ENCODE measurements at regions not wholly inside any gene's neighbourhood (a gene's known extent, or its start where the extent isn't known, plus 50 kb on each side); places are given as distances from the start of the nearest gene placed in this dataset.

DNA sequence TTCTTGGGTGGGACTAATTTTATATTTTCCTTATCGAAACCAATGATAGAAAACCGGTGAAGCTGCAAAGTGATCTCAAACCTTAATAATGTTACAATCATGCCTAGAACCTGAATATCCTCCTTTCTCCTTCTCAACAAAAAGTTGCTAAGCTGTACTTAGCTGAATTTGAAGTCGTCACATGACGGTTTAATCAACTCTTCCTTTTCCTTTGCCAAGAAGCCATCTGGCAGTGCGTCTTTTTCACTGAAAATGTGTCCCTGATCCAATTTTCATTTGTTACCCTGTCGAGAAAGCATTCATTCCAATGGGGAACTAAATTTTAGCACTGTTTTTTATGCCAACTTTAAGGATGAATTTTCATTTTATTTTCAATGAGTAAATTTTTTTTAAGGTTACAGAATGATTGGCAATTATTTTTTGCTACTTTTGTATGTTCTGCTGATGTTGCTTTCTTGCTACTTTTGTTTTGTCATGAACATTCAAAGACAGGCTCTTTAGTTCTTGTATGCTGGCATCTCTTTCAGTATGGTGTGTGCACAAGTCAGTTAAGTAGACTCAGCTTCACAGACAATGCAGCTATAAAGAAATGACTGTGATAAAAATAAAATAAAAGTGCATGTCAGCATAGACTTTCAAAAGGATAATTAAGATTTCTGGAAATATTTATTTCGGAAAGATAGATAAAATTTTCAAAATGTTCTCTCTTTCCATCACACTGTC is 980.0 kb downstream of the DNAJB9 start:
- H3F3A ChIP-seq (ENCODE audit: low read length, unreplicated experiment), result no peaks in the 10 kb centered on the region
- H3K4me1 ChIP-seq (ENCODE audit: insufficient read depth, low read length), result no peaks in the 10 kb centered on the region
- intact Hi-C loops (cut with micrococcal nuclease), result no loop called here
- DNase-seq, result no peak
- H3K9me3 ChIP-seq (ENCODE audit: low read length), result no peaks in the 10 kb centered on the region
- H3K27ac ChIP-seq (ENCODE audit: low read length), result no peak overlapping the region
- H3K4me3 ChIP-seq (ENCODE audit: low read length), result no peak overlapping the region
- TF ChIP-seq EZH2phosphoT487 (IDR thresholded peaks at IDR 0.05; ENCODE audit: borderline replicate concordance, low read length), result no peak
- TF ChIP-seq, protein P1, sequence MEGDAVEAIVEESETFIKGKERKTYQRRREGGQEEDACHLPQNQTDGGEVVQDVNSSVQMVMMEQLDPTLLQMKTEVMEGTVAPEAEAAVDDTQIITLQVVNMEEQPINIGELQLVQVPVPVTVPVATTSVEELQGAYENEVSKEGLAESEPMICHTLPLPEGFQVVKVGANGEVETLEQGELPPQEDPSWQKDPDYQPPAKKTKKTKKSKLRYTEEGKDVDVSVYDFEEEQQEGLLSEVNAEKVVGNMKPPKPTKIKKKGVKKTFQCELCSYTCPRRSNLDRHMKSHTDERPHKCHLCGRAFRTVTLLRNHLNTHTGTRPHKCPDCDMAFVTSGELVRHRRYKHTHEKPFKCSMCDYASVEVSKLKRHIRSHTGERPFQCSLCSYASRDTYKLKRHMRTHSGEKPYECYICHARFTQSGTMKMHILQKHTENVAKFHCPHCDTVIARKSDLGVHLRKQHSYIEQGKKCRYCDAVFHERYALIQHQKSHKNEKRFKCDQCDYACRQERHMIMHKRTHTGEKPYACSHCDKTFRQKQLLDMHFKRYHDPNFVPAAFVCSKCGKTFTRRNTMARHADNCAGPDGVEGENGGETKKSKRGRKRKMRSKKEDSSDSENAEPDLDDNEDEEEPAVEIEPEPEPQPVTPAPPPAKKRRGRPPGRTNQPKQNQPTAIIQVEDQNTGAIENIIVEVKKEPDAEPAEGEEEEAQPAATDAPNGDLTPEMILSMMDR (conservative IDR thresholded peaks at IDR 0.05; ENCODE audit: low read depth, low read length), result no peak
- TF ChIP-seq EZH2 (IDR thresholded peaks at IDR 0.05; ENCODE audit: low read length, unreplicated experiment), result no peak
- H3K9me2 ChIP-seq (replicated peaks; ENCODE audit: low read length), result no peaks in the 10 kb centered on the region
- no peak overlapping the region for H3K9ac ChIP-seq (ENCODE audit: low read length)
- no peak overlapping the region for H3K4me2 ChIP-seq (ENCODE audit: low read length)
- POLR2A ChIA-PET (ENCODE audit: unreplicated experiment), result no interaction called here
- H2AFZ ChIP-seq (ENCODE audit: low read length), result no peak overlapping the region
- no peak for ATAC-seq
- no peaks in the 10 kb centered on the region for H3K36me3 ChIP-seq (ENCODE audit: low read depth, low read length)
- H4K20me1 ChIP-seq (ENCODE audit: low read length), result no peaks in the 10 kb centered on the region
- no TSS peak for BruUV-seq (replicated peaks)
- H3K27me3 ChIP-seq (ENCODE audit: low read length), result no peaks in the 10 kb centered on the region
- CTCF ChIA-PET, result no interaction called here
- H3K79me2 ChIP-seq (ENCODE audit: low read length), result no peaks in the 10 kb centered on the region

- intact Hi-C loops (cut with micrococcal nuclease), result no loop called here
- no peaks in the 10 kb centered on the region for H3K36me3 ChIP-seq (ENCODE audit: low read depth, low read length)
- DNase-seq, result peak; percentile 11
- no peak overlapping the region for H2AFZ ChIP-seq (ENCODE audit: low read length)
- H4K20me1 ChIP-seq (ENCODE audit: low read length), result no peaks in the 10 kb centered on the region
- H3F3A ChIP-seq (ENCODE audit: low read length, unreplicated experiment), result no peaks in the 10 kb centered on the region
- H3K27ac ChIP-seq (ENCODE audit: low read length), result no peak overlapping the region
- H3K79me2 ChIP-seq (ENCODE audit: low read length), result no peaks in the 10 kb centered on the region
- BruUV-seq (replicated peaks), result no TSS peak
- H3K4me1 ChIP-seq (ENCODE audit: insufficient read depth, low read length), result no peaks in the 10 kb centered on the region
- TF ChIP-seq EZH2 (IDR thresholded peaks at IDR 0.05; ENCODE audit: low read length, unreplicated experiment) (no peak), EZH2phosphoT487 (IDR thresholded peaks at IDR 0.05; ENCODE audit: borderline replicate concordance, low read length) (no peak)
- TF ChIP-seq, protein P1 (conservative IDR thresholded peaks at IDR 0.05; ENCODE audit: low read depth, low read length), result no peak
- peak; percentile 73; the same call in 1 of the 2 replicates for ATAC-seq
- H3K4me2 ChIP-seq (ENCODE audit: low read length), result no peak overlapping the region
- POLR2A ChIA-PET (ENCODE audit: unreplicated experiment), result no interaction called here
- no peaks in the 10 kb centered on the region for H3K27me3 ChIP-seq (ENCODE audit: low read length)
- H3K9me2 ChIP-seq (replicated peaks; ENCODE audit: low read length), result no peaks in the 10 kb centered on the region
- no peak overlapping the region for H3K4me3 ChIP-seq (ENCODE audit: low read length)
- H3K9me3 ChIP-seq (ENCODE audit: low read length), result no peaks in the 10 kb centered on the region; the same call in 1 of the 2 replicates
- no peak overlapping the region for H3K9ac ChIP-seq (ENCODE audit: low read length)
- CTCF ChIA-PET, result no interaction called here
Measured at GRCh38 chr7:109552017-109552416, 982.3 kb downstream of the DNAJB9 start.

DNA sequence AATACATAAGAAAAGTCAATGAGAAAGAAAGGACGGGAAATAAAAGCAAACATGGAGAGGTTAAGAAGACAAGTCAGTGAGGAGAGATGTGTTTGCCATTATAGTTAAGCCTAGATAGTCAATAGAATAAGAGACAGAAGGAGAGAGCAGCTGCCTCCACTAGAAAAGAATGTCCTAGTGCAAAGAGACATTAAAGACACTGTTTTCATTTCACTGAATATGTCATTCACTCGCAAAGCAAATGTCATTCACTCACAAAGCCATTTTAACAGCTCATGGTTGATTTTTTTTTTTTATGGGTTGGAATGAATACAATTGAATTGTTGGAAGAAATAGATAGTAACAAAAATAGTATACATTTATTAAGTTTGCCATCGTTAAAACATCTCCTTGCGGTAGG is 1007.6 kb downstream of the DNAJB9 start:
- Histone ChIP-seq H3K4me3 (ENCODE audit: low read length) (no peak overlapping the region), H2AFZ (ENCODE audit: low read length) (no peak overlapping the region), H3K9me2 (replicated peaks; ENCODE audit: low read length) (no peaks in the 10 kb centered on the region), H3K27ac (ENCODE audit: low read length) (no peak overlapping the region), H3K4me1 (ENCODE audit: insufficient read depth, low read length) (no peaks in the 10 kb centered on the region), H3K79me2 (ENCODE audit: low read length) (no peaks in the 10 kb centered on the region), H3K27me3 (ENCODE audit: low read length) (no peaks in the 10 kb centered on the region), H3K36me3 (ENCODE audit: low read depth, low read length) (no peaks in the 10 kb centered on the region), H4K20me1 (ENCODE audit: low read length) (no peaks in the 10 kb centered on the region), H3K9me3 (ENCODE audit: low read length) (no peaks in the 10 kb centered on the region), H3K4me2 (ENCODE audit: low read length) (no peak overlapping the region), H3K9ac (ENCODE audit: low read length) (no peak overlapping the region), H3F3A (ENCODE audit: low read length, unreplicated experiment) (no peaks in the 10 kb centered on the region)
- no TSS peak for BruUV-seq (replicated peaks)
- ChIA-PET POLR2A (ENCODE audit: unreplicated experiment) (no interaction called here), CTCF (no interaction called here)
- DNase-seq (no peak), ATAC-seq (no peak)
- intact Hi-C loops (cut with micrococcal nuclease), result no loop called here
- TF ChIP-seq EZH2 (IDR thresholded peaks at IDR 0.05; ENCODE audit: low read length, unreplicated experiment) (no peak), EZH2phosphoT487 (IDR thresholded peaks at IDR 0.05; ENCODE audit: borderline replicate concordance, low read length) (no peak)
- TF ChIP-seq, protein P1 (conservative IDR thresholded peaks at IDR 0.05; ENCODE audit: low read depth, low read length), result no peak

Data from PC-3 (cell line).